Transverse colon (tissue), 4 donors: ENCODE measurements at regions not wholly inside any gene's neighbourhood (a gene's known extent, or its start where the extent isn't known, plus 50 kb on each side); places are given as distances from the start of the nearest gene placed in this dataset.

Source experiments
- DNase-seq: peaks from one replicate; pipeline ENCODE4 v3.0.0-alpha.2; 2019
- H3K27ac ChIP-seq, 4 donors: fragments of 200-600 bp; sonication (generic); 2 replicates each; pipeline ENCODE4 v1.5.1; 2016 to 2018; ENCODE audit warnings: inconsistent platforms in 4 of 4
- H3K27me3 ChIP-seq: fragments of 200-600 bp; sonication (generic); 2 replicates; pipeline ENCODE4 v1.5.1; 2017; ENCODE audit warnings: inconsistent platforms
- H3K36me3 ChIP-seq, 4 donors: fragments of 200-600 bp; sonication (generic); 2 replicates each; pipeline ENCODE4 v1.5.1; 2017 to 2019; ENCODE audit warnings: inconsistent platforms in 4 of 4
- H3K4me1 ChIP-seq, 4 donors: fragments of 200-600 bp; sonication (generic); 2 replicates each; pipeline ENCODE4 v1.5.1; 2017 to 2020; ENCODE audit warnings: inconsistent platforms in 4 of 4
- H3K4me3 ChIP-seq, 4 donors: fragments of 200-600 bp; sonication (generic); 1 replicate in 1 of 4; 2 replicates in 3 of 4; pipeline versions ENCODE4 v1.5.1 to v1.6.1; 2017 to 2019; ENCODE audit warnings: inconsistent platforms in 4 of 4
- H3K9me3 ChIP-seq, 2 donors: fragments of 200-600 bp; sonication (generic); 2 replicates each; pipeline ENCODE4 v1.5.1; 2017 to 2019; ENCODE audit warnings: inconsistent platforms in 2 of 2
- EP300 ChIP-seq: sonication (generic); formaldehyde crosslinking; IDR thresholded peaks from one replicate; pipeline ENCODE4 v1.6.1; 2017; ENCODE audit warnings: antibody characterized with exemption, low read depth
- POLR2A ChIP-seq: fragments of 450-650 bp; IDR thresholded peaks from one replicate; pipeline ENCODE4 v1.6.1; 2016; ENCODE audit warnings: antibody characterized with exemption, mild to moderate bottlenecking, moderate library complexity
- POLR2AphosphoS5 ChIP-seq, 3 donors: sonication (generic); formaldehyde crosslinking; IDR thresholded peaks; one replicate each; pipeline ENCODE4 v1.6.1; 2016; ENCODE audit warnings: antibody characterized with exemption in 3 of 3
- WGBS, 2 donors: methylation state at CpG; one replicate each; pipeline ENCODE4 v1.1.5; 2018; ENCODE audit warnings: low coverage in 1 of 2; 5-methylcytosine and 5-hydroxymethylcytosine counted together
- in situ Hi-C, 4 donors: fragments of 200-750 bp; cut with MboI; loops; one replicate each; pipeline versions ENCODE4 v1.15.0 to v1.15.1; 2017; ENCODE audit warnings: low sequenced_read_pairs in 3 of 4, low pct_ligation_motif_present in 1 of 4, low pct_unique_long_range_greater_than_20kb in 1 of 4
- intact Hi-C: fragments of 100-400 bp; cut with DNase I; formaldehyde crosslinking; loops from one replicate; pipeline ENCODE4 v1.15.1; 2023; ENCODE audit warnings: low total_unique reads
- TF ChIP-seq, protein P1 (sequence below), 5 experiments: fragments of 200-600 bp in 3 of 5; fragments of 450-650 bp in 2 of 5; sonication (generic) in 3 of 5; IDR thresholded peaks; 1 replicate in 2 of 5; 2 replicates in 3 of 5; pipeline ENCODE4 v1.5.1; 2016 to 2017; ENCODE audit warnings: antibody characterized with exemption in 5 of 5, inconsistent platforms in 3 of 5, mild to moderate bottlenecking in 2 of 5, moderate library complexity in 1 of 5

DNA sequence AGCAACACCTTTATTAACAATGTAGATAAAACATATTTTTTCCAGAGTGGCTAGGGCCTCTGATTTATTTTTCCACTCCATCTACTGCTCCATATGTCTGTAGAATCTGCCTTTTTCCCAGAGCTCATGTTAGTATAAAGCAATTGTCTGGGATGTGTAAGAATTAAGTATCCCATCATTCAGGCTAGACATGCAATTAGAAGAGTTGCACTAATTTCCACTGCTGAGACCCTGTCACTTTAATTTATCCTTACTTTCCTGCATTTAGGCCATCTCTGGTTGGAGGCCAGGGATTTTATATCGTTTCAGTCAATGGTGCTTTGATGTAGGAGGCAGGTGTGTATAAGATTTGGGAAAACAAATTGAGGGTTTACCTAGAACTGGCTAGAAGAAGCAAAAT, 286.1 kb upstream of the POU3F2 start:
- in situ Hi-C loops: no loop called here
- H3K27me3 ChIP-seq: no peaks in the 10 kb centered on the region
- H3K27ac ChIP-seq: no peak overlapping the region
- no peaks in the 10 kb centered on the region for H3K9me3 ChIP-seq
- H3K4me1 ChIP-seq: no peaks in the 10 kb centered on the region
- H3K36me3 ChIP-seq: no peaks in the 10 kb centered on the region
- TF ChIP-seq POLR2A (no peak), POLR2AphosphoS5 (IDR thresholded peaks at IDR 0.05) (no peak), EP300 (no peak)
- TF ChIP-seq, protein P1, sequence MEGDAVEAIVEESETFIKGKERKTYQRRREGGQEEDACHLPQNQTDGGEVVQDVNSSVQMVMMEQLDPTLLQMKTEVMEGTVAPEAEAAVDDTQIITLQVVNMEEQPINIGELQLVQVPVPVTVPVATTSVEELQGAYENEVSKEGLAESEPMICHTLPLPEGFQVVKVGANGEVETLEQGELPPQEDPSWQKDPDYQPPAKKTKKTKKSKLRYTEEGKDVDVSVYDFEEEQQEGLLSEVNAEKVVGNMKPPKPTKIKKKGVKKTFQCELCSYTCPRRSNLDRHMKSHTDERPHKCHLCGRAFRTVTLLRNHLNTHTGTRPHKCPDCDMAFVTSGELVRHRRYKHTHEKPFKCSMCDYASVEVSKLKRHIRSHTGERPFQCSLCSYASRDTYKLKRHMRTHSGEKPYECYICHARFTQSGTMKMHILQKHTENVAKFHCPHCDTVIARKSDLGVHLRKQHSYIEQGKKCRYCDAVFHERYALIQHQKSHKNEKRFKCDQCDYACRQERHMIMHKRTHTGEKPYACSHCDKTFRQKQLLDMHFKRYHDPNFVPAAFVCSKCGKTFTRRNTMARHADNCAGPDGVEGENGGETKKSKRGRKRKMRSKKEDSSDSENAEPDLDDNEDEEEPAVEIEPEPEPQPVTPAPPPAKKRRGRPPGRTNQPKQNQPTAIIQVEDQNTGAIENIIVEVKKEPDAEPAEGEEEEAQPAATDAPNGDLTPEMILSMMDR (IDR thresholded peaks at IDR 0.05): no peak
- WGBS, 2 donors: 25 to 39% methylated on average over 1 of the region's 1 CpG
- DNase-seq: no peak
- H3K4me3 ChIP-seq: no peak overlapping the region
- intact Hi-C loops: no loop called here

DNA sequence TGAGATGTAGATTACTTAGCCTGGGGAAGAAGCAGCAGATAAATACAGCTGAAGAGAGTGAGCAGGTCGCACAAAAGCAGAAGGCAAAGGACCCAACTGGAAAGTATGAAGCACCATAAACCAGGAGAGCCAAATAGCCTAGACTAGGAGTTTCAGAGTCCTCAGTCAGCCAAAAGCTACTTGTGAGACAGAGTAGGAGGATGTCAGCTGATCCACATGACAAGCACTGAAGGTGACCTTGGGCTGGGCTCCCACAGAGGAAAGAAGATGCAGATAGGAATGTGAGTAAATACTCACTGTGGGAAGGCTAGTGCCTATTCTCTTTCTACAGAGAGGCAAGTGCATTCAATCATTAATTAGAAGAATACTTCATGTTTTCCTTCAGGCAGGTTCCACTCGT, 274.0 kb upstream of the POU3F2 start:
- intact Hi-C loops: no loop called here
- no peak for DNase-seq
- Histone ChIP-seq H3K27me3 (no peaks in the 10 kb centered on the region), H3K27ac (no peak overlapping the region), H3K4me3 (no peak overlapping the region), H3K9me3 (no peaks in the 10 kb centered on the region), H3K36me3 (no peaks in the 10 kb centered on the region), H3K4me1 (no peaks in the 10 kb centered on the region)
- TF ChIP-seq POLR2AphosphoS5 (IDR thresholded peaks at IDR 0.05): no peak
- no peak for TF ChIP-seq EP300
- no peak for TF ChIP-seq POLR2A
- TF ChIP-seq, protein P1 (IDR thresholded peaks at IDR 0.05): no peak
- WGBS, 2 donors: 75 to 82% methylated on average over 2 of the region's 2 CpGs
- in situ Hi-C loops: no loop called here

DNA sequence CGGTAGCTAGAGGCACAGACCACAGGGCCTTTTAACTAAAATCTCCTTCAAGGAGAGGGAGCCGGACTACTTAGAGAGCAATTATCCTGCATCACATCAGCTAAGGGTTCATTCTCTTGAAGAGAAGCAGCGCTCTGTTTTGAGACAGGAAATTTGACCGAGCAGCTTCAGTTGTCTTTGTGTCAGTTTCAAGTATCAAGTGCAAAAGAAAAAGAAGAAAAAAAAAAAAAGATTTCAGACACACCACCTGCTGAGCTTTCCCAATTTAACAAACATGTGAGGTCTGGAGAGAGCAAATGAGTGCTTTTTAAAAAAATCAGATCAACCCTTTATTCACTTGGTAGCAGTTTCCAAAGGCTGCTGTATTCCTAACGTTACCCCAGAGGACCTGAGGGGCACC, 273.5 kb upstream of the POU3F2 start:
- DNase-seq: no peak
- Histone ChIP-seq H3K4me1 (no peaks in the 10 kb centered on the region), H3K4me3 (no peak overlapping the region), H3K27ac (no peak overlapping the region), H3K27me3 (no peaks in the 10 kb centered on the region), H3K36me3 (no peaks in the 10 kb centered on the region), H3K9me3 (no peaks in the 10 kb centered on the region)
- TF ChIP-seq POLR2AphosphoS5 (IDR thresholded peaks at IDR 0.05) (no peak), POLR2A (no peak), EP300 (no peak)
- TF ChIP-seq, protein P1 (IDR thresholded peaks at IDR 0.05): no peak
- in situ Hi-C loops: no loop called here
- WGBS, 2 donors: 70 to 81% methylated on average over 4 to 5 of the region's 5 CpGs
- intact Hi-C loops: no loop called here

DNA sequence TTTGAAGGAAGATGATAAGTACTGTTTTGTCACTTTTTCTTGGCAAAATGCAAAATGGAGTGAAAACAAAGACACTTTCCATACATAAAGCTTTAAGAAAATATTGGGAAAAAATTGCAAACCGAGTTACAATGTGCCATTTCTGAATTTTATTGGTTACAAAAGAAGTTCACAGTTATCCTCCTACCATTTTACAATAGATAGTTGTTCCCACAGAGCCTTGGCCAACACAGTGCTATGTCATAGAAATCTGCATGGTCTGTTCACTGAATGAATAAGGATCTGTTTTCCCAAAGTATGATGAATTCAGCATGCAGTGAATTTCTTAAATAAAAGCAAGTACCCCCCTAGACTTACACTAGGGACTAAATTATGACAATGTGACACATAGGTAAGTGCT, 268.2 kb upstream of the POU3F2 start:
- 33 to 41% methylated on average over 1 of the region's 1 CpG for WGBS, 2 donors
- no peaks in the 10 kb centered on the region for H3K36me3 ChIP-seq
- intact Hi-C loops (no loop called here), in situ Hi-C loops (no loop called here)
- H3K27ac ChIP-seq: no peak overlapping the region
- no peaks in the 10 kb centered on the region for H3K9me3 ChIP-seq
- no peak for DNase-seq
- TF ChIP-seq EP300: no peak
- no peak for TF ChIP-seq POLR2A
- TF ChIP-seq, protein P1 (IDR thresholded peaks at IDR 0.05): no peak
- TF ChIP-seq POLR2AphosphoS5 (IDR thresholded peaks at IDR 0.05): no peak
- no peaks in the 10 kb centered on the region for H3K4me1 ChIP-seq
- no peaks in the 10 kb centered on the region for H3K27me3 ChIP-seq
- H3K4me3 ChIP-seq: no peak overlapping the region
